ENCODE measurements at regions not wholly inside any gene's neighbourhood (a gene's known extent, or its start where the extent isn't known, plus 50 kb on each side); places are given as distances from the start of the nearest gene placed in this dataset.

DNA sequence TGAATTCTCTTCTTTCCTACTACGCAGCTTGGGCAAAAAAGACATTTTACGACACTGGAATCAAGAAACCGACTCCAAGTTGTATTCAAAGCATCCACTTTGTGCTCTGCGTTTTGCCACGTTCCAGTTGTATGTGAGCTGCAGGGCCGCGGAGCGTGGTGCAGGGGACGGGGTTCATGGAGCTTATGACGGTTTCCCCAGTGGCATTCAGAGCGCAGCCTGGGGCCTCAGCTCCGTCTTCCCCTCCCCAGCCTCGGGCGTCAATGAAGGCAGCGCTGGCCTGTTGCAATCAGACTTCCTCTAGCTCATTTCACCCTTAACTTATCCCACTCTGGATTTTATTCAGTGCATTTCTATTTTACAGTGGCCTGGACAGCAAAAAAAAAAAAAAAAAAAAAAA is 403.4 kb upstream of the KLF6 start:
- H3K4me1 ChIP-seq = no peaks in the 10 kb centered on the region
- DNase-seq = no peak
- TF ChIP-seq, protein P1, sequence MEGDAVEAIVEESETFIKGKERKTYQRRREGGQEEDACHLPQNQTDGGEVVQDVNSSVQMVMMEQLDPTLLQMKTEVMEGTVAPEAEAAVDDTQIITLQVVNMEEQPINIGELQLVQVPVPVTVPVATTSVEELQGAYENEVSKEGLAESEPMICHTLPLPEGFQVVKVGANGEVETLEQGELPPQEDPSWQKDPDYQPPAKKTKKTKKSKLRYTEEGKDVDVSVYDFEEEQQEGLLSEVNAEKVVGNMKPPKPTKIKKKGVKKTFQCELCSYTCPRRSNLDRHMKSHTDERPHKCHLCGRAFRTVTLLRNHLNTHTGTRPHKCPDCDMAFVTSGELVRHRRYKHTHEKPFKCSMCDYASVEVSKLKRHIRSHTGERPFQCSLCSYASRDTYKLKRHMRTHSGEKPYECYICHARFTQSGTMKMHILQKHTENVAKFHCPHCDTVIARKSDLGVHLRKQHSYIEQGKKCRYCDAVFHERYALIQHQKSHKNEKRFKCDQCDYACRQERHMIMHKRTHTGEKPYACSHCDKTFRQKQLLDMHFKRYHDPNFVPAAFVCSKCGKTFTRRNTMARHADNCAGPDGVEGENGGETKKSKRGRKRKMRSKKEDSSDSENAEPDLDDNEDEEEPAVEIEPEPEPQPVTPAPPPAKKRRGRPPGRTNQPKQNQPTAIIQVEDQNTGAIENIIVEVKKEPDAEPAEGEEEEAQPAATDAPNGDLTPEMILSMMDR (IDR thresholded peaks at IDR 0.05) = no peak
- H3K9me3 ChIP-seq = no peaks in the 10 kb centered on the region
- no peak overlapping the region for H3K4me3 ChIP-seq
- ATAC-seq = no peak
- H3K27ac ChIP-seq = no peak overlapping the region
- no peaks in the 10 kb centered on the region for H3K36me3 ChIP-seq
- intact Hi-C loops (cut with DNase I) = no loop called here
- H3K27me3 ChIP-seq = no peaks in the 10 kb centered on the region

DNA sequence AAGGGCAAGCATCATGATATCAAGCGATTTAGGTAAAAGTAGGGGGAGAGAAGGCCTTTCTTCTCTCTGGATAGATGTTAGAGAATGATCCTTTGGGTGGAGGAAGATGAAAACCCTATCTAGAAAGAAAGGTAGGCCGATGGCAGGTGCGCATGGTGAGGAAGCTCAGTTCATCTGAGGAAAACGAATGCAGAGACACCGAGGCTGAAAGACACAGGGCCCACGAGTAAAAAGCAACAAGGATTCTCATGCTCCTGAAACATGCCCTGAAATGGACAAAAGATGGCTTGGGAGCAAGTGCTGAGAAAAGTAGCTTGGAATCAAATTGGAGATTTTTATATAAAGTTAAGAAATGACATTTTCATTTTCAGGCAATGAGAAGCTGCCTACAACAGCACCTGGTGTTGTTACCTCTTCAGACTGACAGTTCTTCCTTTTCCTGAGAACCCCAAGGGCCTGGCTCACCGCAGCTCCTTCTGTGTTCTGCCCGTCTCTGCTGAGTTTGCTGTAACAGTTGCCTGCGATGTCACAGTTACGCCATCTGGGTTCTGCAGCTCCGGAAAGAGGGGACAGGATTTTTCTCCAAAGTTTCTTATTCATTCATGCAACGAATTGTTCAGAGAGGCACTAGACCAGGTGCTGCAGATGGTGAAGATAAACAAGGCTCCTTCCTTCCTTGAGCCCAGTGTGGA is 402.0 kb upstream of the KLF6 start:
- intact Hi-C loops (cut with DNase I) = no loop called here
- H3K36me3 ChIP-seq = no peaks in the 10 kb centered on the region
- ATAC-seq (no peak), DNase-seq (no peak)
- no peaks in the 10 kb centered on the region for H3K4me1 ChIP-seq
- no peak overlapping the region for H3K4me3 ChIP-seq
- TF ChIP-seq, protein P1 (IDR thresholded peaks at IDR 0.05) = no peak
- H3K9me3 ChIP-seq = no peaks in the 10 kb centered on the region
- H3K27ac ChIP-seq = no peak overlapping the region
- no peaks in the 10 kb centered on the region for H3K27me3 ChIP-seq

DNA sequence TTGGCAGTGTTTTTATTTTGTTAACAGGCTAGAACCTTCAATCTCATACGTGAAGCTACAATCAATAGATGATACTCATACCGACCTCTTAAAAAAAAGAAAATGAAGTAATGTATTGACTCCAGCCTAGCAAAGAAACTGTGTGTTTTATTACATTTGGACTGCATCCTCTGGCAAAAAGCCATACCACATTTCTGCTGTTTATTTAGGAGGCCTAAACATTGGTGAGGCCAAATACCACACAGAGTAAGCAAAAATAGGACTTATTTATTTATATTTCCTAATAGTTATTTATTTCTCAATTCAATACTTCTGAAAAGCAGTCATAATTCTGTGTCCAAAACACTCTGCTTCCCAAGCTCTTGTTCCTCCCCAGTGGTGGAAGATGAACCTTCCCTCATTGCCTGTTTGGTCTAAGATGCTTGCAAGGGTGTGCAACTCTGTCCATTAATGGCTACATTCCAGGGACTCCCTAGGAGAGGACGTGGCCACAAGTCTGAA is 398.8 kb upstream of the KLF6 start:
- no peaks in the 10 kb centered on the region for H3K9me3 ChIP-seq
- no peak overlapping the region for H3K4me3 ChIP-seq
- TF ChIP-seq, protein P1 (IDR thresholded peaks at IDR 0.05) = no peak
- peak in 2 of 4 donors; percentile 40 to 54 for DNase-seq
- H3K27me3 ChIP-seq = no peaks in the 10 kb centered on the region
- no peaks in the 10 kb centered on the region for H3K36me3 ChIP-seq
- intact Hi-C loops (cut with DNase I) = no loop called here
- no peaks in the 10 kb centered on the region for H3K4me1 ChIP-seq
- H3K27ac ChIP-seq = no peak overlapping the region
- ATAC-seq = peak; percentile 18

DNA sequence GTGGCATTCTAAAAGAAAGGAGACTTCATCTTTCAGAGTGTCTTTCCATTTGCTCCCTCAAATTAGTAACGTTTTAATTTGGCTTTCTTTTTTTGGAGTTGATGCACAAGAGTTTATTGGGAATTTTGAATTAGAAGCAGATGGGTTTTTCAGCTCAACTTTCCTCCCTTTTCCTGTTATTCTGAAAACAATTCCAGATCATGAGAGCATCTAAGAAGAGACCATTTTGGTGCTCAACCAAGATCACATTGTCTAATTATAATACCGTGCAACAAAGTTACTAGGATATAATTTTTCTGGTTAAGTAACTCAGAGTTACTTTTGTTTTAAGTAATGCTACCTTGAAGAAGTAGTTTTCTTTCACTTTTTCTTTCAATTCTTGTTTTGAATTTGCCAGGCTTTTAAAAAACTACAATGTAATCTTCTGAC is 396.6 kb upstream of the KLF6 start:
- ATAC-seq (no peak), DNase-seq (no peak)
- no peaks in the 10 kb centered on the region for H3K9me3 ChIP-seq
- TF ChIP-seq, protein P1 (IDR thresholded peaks at IDR 0.05) = no peak
- no peaks in the 10 kb centered on the region for H3K4me1 ChIP-seq
- H3K4me3 ChIP-seq = no peak overlapping the region
- no peaks in the 10 kb centered on the region for H3K36me3 ChIP-seq
- H3K27me3 ChIP-seq = no peaks in the 10 kb centered on the region
- intact Hi-C loops (cut with DNase I) = no loop called here
- no peak overlapping the region for H3K27ac ChIP-seq

DNA sequence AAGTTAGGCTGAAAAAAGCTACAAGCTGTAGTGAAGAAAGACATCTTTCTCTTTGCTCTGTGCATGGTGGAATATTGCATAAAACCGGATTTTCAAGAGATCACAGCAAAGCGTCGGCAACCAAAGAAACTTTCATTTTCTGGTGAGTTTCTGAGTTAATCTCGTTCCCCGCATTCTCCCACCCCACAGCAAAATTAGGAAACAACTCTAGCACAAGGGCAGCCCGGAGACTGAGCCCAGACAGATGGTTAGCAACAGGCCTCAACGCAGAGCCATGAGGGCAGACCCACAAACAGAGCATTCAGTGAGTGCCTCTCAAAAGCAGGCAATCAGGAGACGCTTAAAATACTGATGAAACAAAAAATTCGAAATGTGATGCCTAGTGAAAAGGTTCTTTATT is 396.1 kb upstream of the KLF6 start:
- Histone ChIP-seq H3K27me3 (no peaks in the 10 kb centered on the region), H3K27ac (no peak overlapping the region), H3K36me3 (no peaks in the 10 kb centered on the region), H3K4me1 (peaks cover 0 to 3% of the 10 kb centered on the region in 2 donors), H3K9me3 (no peaks in the 10 kb centered on the region), H3K4me3 (no peak overlapping the region)
- ATAC-seq (no peak), DNase-seq (no peak)
- TF ChIP-seq, protein P1 (IDR thresholded peaks at IDR 0.05) = no peak
- intact Hi-C loops (cut with DNase I) = no loop called here

Data from left lung (tissue), 4 donors.